DMS153 treated with DMSO at 0.1 percent for 48 hours (cell line): ENCODE measurements at regions not wholly inside any gene's neighbourhood (a gene's known extent, or its start where the extent isn't known, plus 50 kb on each side); places are given as distances from the start of the nearest gene placed in this dataset.
A peak's percentile ranks its signal among the peaks of the same experiment; 100 is the strongest.
"Not testable (repeated sequence)": the region's sequence is repeated elsewhere in the genome, so short reads cannot be mapped to it uniquely, and the experiment has no call there.

Experiments used
- DNase-seq: peaks from one replicate; lab custom pipeline; 2025; ENCODE audit not compliant: unreplicated experiment; lab: John Stamatoyannopoulos, UW

DNA sequence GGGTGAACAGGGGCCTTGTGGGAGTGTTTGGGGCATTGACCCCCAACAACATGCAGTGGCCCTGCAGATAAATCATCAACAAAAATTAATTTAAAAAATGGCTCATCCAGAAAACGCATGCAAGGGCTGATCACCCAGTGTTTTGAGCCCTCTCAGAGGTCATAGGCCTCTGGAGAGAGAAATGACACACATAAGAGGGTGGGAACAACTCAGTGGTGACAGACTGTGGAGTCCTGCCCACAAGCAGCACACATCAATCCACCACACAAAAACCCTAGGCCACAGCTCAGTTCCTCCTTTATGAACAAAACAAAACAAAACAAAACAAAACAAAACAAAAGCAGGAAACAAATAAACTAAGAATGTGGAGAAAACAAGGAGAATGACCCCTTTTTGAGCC, 351.7 kb upstream of the SPHKAP start:
- DNase-seq = no peak

DNA sequence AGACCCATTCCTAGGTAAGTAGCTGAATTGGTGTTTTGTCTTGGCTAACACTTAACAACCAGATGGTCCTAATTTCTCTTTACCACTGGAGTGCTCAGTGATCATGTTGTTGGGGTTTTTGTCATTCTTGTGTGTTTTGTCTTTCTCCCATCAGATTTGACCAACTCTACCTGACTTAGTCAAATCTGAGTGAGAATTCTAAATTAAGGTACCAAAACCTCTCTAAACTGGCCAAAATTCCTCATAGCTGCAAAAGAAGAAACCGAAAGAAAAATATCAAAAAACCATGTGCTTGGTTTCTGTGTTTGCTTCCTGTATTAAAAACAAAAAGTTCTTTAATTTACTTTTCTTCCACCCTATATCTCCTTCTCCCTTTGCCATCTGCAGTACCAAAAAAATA, 350.7 kb upstream of the SPHKAP start:
- no peak for DNase-seq

DNA sequence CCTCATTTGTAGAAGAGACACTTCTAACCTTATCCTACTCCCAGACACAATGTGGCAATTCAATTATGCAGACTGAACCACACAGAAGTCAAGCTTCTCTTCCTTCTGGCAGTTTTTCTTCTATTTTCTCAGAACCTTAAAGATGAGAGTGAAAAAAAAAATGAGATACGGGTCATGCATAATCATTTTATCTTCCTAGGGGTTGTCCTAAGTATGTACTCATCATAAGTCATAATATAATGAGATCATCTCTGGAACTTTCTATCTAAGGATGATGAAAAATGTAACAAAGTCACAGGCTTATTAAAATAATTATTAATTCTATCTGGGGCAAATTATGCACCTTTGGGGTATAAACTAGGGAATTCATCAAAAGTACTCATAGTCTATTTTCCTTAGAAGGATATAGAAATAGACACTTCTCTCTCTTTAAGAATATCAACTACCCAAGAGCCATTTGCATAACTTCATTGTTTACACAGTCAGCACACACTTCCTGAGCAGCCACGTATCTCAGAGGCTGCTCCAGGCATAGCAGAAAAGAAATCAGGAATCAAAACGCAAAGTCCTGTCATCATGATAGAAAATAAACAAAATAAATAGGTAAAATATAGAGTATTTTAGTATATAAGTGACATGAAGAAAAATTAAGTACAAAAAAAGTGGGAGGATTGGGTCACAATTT, 345.9 kb upstream of the SPHKAP start:
- no peak for DNase-seq

DNA sequence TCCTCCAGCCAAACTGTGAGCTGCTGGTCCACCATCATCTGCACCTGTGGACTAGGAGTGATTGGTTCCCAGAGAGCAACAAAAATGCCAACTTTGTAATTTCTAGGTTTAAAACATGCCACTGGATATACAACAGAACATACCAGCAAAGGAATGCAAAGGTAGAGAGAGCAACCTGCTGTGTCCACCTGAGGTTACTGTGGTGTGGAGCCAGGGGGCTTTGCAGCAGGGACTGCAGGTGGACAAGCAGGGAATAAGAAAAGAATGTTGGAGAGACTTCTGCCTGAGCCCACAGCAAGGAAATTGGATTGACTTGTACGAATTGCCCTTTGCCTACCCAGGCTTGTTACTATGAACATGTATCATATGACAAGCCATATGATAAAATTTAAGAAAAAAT, 345.2 kb upstream of the SPHKAP start:
- DNase-seq = no peak

DNA sequence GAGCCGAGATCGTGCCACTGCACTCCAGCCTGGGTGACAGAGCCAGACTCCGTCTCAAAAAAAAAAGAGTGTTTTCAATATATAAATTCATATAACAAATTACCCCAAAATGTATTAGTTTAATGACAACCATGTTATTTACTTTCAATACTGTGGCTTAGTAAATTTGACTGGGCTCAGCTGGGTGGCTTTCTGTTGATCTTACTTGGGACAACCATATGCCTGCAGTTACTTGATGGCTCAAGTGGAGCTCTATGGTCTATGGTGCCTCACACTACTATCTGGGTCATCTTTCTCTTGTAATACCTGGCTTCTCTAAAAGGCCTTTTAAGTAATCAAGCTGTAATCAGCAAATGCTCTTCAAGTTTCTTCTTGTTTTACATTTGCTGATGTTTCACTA, 341.5 kb upstream of the SPHKAP start:
- no peak for DNase-seq

DNA sequence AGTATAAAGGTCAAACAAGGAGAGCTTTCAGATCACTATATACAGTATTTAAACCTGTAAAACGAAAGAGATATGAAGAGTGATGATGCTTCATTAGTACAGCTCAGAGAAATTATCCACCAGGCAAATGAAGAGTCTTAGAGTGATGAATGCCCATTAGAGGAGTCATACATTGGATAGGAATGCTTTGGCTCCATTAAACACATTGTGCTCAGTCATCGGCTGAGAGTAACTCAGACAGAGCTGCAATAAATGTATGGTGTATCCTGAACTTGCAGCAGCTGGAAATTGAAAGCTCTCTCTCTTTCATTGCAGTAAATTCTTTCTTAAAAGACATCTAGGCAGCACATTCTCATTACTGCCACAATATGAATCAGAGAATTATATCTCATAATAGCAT, 340.8 kb upstream of the SPHKAP start:
- DNase-seq = no peak

DNA sequence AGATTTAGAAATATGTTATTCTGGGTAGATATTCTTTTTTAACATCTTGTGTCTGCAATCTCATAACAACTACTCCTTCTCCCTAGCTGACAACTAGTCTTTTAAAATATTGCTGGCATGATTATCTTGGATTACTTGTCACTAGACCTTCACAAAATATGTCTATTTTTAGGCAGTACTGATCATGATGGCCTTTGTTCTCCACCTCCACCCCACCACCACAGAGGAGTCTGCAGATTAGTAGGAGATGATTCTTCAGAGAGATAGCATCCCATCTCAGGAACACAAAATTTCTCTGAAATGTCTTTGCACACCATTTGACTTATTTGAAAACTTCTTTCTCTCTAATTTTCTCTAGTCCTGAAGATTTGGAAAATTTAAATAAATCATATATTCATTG, 338.1 kb upstream of the SPHKAP start:
- DNase-seq = no peak

DNA sequence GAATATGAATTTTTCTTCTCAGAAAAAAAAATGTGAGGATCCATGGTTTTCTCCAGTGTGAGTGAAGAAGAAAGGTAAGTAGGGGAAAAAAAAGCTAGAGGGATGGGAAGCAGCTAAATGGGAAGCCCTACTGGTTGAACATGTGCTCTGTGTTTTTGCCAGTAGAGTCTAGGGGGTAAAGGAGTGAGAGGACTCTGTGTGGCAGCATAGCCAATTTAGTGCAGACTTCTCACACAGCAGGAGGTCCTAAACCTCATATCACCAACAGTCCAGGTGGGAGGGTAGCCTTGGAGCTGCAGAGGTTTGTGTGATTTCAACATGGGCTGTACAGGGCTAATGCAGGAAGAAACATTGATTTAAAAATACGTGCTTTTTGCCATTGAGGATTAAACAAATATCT, 334.5 kb upstream of the SPHKAP start:
- DNase-seq = no peak

DNA sequence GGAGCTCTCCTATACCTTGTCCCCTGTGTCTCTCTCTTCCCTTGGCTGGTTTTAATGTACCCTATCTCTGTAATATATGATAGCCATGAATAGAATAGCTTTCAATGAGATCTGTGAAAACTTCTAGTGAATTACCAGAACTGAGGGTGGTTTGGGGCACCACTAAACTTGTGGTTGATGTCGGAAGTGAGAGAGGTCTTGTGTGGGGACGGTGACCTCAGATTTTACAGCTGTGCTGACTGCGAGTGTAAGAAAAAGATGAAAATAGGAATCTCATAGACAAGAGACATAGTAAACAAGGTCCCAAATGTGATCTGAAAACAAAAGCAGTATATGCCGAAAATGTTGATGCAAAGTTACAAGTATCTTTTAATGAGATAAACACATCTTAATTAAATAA, 332.0 kb upstream of the SPHKAP start:
- not testable (repeated sequence) for DNase-seq

DNA sequence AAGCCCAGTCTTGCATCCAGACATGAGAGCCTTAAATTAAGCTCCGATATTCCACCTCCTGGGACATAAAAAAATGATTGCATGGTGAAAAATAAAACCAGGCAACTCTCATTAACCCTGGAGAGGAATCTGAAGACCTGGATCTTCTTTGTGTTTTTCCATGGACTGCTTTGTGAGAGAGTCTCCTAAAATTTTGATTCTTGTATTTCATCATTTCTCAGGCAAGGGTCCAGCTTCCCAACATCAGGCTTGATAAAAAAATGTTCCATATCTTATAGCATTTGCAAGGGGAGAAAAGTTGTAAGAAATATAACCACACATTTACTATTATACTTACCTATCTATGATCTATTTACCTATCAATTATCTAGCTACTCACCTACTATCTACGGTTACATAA, 327.5 kb upstream of the SPHKAP start:
- no peak for DNase-seq

DNA sequence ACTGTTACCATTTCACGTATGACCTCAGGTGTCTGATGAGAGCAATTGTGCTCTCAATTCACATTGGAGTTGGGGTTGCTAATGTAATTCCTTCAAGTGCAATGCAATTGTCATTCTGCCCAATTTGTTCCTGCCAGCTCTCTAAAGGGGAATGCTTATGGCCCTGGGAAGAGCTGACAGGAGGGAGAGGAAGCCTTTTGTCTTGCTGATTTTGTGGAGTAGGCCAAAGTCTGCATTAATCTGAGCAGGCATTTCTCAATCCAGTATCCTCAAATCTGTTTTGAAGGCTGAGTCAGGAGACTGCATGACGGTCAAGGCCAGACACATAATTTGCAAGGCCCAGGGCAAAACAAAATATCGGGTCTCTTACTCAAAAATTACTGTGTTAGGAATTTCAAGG, 326.4 kb upstream of the SPHKAP start:
- no peak for DNase-seq

DNA sequence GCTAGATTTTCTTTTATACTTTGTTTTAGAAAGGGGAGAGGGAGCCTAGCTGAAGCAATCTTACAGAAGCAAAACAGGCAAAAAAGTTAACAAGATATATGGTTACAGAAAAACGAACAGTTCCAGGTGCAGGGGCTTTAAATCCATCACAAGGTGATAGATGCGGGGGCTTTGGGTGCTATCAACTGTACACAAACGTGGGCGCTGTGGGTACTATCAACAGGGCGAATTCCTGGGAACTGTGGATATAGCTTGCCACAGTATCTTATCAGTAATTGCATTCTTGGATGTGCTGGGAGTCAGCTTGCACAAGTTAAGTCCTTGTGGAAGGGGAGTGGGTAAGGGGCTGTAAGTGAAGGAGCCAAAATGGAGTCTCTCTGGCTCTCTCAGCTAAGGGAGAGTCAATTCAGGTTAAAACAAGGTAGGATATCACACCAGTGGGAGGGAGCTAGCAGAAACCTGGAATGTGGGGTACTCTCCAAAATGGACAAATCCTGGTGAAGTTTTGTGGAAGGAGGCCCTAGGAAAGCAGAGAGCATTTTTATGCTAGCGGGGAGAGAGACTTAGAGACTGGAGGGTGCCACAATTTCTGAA, 325.8 kb upstream of the SPHKAP start:
- no peak for DNase-seq

DNA sequence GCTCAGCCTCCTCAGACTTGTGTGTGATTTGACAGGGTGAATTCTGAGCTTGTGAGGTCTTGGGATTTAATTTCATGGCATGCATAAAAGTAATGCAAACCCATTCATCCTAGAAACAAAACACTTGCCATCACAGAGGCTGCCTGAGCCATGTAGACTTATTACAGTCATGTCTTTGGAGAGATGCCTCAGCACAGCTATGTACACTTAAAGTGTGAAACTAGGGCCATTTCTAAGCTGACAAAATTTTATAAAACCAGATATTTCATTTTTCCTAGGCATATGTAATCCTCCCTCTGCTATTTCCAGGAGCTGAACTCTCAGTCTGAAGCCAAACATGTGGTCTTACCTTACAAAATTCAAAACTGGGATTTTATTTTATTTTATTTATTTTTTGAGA, 322.2 kb upstream of the SPHKAP start:
- DNase-seq = no peak

DNA sequence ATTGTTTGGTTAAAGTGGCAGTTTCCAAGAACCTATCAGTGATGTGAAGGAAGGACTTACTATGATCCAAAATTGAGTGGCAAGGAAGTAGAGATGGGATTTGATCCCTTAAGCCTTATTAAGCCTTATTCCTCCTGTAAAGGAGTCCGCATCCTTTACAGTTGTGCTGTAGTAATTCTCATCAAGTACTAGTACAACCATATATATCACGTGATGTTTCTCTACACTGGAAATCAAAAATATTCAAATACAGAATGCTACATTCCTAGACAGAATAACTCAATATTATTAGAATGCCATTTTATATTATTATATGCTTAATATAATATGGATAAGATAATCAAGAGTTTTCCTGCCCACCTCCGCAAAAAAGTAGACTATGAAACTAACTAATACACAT, 312.4 kb upstream of the SPHKAP start:
- DNase-seq = no peak

DNA sequence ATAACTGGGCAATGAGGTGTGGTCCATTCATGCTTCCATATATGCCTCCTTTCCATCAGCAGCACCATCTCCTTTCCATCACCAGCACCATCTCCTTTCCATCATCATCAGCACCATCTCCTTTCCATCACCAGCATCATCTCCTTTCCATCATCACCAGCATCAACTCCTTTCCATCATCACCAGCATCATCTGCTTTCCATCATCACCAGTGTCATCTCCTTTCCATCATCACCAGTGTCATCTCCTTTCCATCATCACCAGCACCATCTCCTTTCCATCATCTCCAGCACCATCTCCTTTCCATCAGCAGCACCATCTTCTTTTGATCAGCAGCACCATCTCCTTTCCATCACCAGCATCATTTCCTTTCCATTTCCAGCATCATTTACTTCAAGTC, 297.5 kb upstream of the SPHKAP start:
- no peak for DNase-seq

DNA sequence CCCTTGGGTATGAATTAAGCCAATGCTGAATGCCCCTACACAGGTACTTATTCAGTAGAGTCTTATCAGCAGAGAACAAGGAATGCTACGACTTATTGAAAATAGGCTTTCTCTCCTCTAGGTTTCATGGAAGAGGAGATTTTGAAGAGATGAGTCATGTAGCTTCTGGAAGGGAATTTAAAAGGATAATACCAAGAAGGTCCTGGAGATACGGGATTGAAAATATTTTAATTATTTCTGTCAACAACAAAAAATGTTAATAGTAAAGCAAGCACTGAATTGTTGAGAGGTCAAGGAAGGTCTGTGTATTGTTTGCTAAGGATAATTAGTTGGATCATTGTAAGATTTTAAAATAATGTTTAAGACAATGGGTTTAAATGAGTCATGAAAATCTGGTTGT, 293.0 kb upstream of the SPHKAP start:
- DNase-seq = no peak

DNA sequence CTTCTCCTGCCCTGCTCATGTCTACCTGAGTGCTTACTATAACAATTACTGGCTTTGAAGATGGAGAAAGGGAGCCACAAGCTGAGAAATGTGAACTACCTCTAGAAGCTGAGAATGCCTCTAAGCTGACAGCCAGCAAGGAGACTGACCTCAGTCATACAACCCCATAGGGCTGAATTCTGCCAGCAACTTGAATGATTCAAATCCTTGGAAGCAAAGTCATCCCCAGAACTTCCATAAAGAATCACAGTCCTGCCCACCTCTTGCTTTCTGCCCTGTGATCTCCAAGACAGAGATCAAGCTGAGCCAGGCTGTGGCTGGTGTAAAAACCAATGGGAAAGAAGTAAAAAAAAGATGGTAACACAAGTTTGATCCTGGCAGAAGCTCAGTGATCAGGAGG, 288.2 kb upstream of the SPHKAP start:
- DNase-seq = no peak

DNA sequence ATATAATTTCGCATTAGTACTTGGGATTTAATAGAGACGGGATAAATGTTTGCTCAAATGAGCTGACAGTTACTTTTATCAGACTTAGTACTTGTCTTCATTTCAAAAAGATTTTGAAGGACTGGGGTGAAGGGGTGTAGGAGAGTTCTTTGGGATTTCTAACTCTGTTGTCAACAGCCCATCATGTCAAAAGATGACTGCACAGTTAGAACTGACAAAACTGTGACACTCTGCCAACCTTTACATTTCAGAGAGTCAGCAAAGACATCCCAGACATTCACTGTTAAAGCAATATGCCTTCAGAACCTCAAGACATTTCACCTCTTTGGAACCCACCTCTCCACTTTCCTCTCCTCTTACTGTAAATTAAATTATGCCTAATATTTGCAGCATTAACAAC, 285.4 kb upstream of the SPHKAP start:
- DNase-seq = no peak

DNA sequence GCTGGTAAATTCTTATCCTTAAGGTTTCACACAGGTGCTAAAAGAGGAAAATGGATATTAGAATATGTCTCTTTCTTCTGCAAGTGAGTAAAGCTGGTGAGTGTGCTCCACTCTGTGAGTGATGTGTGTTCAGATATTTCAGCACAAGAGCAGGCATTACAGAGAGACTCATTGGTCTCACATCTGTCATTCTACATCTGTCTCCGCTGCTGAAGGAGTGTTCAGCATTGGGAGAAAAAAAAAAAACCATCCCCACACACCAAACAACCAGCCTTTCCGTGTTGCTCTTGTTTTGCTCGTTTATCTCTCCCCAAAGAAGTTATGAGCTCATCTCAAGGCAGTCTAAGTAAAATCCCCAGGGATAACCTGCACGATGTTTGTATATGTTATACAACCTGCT, 283.9 kb upstream of the SPHKAP start:
- DNase-seq = no peak

DNA sequence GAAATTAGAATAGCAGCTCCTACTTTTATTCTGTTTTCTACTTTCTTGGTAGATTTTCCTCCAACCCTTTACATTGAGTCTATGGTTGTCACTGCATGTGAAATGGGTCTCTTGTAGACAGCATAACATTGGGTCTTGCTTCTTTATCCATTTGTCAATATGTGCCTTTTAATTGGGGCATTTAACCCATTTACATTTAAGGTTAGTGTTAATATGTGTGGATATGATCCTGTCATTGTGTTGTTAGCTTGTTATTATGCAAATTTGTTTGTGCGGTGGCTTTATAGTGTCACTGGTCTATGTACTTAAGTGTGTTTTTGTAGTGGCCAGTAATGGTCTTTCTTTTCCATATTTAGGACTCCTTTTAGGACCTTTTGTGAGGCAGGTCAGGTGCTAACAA, 276.9 kb upstream of the SPHKAP start:
- no peak for DNase-seq

DNA sequence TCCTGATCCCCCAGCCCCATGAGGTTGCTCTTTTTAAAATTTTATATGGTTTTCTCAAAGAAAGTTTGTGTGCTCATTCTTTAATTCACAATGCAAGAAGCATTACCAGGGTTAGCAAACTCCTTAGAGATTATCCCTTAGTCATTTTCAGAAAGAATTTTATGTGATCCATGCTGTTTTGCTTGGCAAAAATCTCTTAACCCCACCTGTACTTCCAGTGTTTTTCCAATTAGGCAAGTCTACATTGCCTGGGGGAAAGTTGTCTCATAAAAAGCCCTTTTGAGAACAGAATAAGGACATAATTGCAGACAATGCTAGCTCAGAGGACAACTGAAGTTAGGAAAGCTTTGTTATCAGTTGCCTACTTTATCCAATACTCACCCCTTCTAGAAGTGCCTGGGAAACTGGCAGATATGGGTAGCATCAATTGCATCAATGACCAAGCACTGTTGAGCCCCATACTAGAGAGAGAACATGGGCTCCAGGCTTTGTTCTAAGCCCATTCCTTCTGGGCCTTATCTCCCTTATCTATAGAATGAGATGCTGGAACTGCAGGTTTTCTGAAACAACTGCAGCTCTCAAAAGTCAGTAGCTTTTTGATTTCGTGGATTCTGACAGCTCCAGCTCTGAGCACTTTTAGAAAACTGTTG, 265.9 kb upstream of the SPHKAP start:
- no peak for DNase-seq

DNA sequence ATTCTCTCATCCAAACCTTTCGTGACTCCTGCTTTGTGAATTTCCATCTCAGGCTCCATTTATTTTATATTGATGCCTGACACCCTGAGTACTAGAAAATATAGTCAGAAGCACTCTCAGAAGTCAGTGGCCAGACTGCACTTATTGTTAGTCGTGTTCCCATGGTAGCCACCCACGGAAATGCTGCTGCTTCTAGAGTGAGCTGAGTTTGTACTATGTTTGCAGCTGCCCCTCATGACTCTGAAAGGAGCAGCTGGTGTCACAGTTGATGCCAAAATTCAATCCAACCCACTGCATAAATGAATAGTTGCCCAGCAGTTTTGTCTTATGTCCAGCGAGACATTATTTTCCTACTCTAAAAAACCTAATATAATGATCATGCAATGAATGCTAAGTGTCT, 265.2 kb upstream of the SPHKAP start:
- peak; percentile 91 for DNase-seq

DNA sequence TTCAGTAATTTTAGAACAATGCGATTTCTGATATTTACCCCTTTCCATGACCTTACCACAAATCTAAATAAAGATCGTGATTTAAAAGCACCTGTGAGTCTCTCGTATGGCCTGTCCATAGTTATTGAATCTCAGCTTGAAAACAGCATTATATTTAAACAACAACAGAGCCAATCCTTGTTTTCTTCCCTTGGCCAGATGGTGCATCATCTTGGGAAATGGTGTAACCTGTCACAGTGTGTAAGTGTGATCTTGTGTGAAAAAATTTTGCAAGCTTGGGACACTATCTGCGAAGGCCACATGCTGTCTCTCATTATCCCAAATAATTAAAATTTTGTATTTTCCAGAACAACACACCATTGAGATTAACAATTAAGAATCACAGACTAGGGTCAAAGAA, 262.7 kb upstream of the SPHKAP start:
- no peak for DNase-seq
